ENCODE measurements at regions not wholly inside any gene's neighbourhood (a gene's known extent, or its start where the extent isn't known, plus 50 kb on each side); places are given as distances from the start of the nearest gene placed in this dataset.
"Not testable (repeated sequence)": the region's sequence is repeated elsewhere in the genome, so short reads cannot be mapped to it uniquely, and the experiment has no call there.

- DNase-seq = no peak
- in situ Hi-C loops (cut with HindIII; ENCODE audit: low pct_ligation_motif_present, low pct_unique_long_range_greater_than_20kb, low sequenced_read_pairs) = no loop called here
Measured at GRCh38 chr17:16888413-16889087, 83.4 kb downstream of the TNFRSF13B start.

- no peak for DNase-seq
- in situ Hi-C loops (cut with HindIII; ENCODE audit: low pct_ligation_motif_present, low pct_unique_long_range_greater_than_20kb, low sequenced_read_pairs) = no loop called here
Measured at GRCh38 chr17:16887523-16888095, 84.3 kb downstream of the TNFRSF13B start.

- no peak for DNase-seq
Measured at GRCh38 chr17:16886655-16887322, 85.1 kb downstream of the TNFRSF13B start.

GRCh38 chr17:16885204-16885603, 86.7 kb downstream of the TNFRSF13B start:
- in situ Hi-C loops (cut with HindIII; ENCODE audit: low pct_ligation_motif_present, low pct_unique_long_range_greater_than_20kb, low sequenced_read_pairs); DNase-seq: not testable (repeated sequence)

More at GRCh38 chr17:16886655-16887322, 85.1 kb downstream of the TNFRSF13B start:
- in situ Hi-C loops (cut with HindIII; ENCODE audit: low pct_ligation_motif_present, low pct_unique_long_range_greater_than_20kb, low sequenced_read_pairs) = no loop called here

GRCh38 chr17:16882926-16883265, 89.0 kb downstream of the TNFRSF13B start:
- DNase-seq; in situ Hi-C loops (cut with HindIII; ENCODE audit: low pct_ligation_motif_present, low pct_unique_long_range_greater_than_20kb, low sequenced_read_pairs): not testable (repeated sequence)

- no peak for DNase-seq
- in situ Hi-C loops (cut with HindIII; ENCODE audit: low pct_ligation_motif_present, low pct_unique_long_range_greater_than_20kb, low sequenced_read_pairs) = no loop called here
Measured at GRCh38 chr17:16882243-16882925, 89.5 kb downstream of the TNFRSF13B start.

GRCh38 chr17:16881239-16881924, 90.5 kb downstream of the TNFRSF13B start:
- no peak for DNase-seq
- in situ Hi-C loops (cut with HindIII; ENCODE audit: low pct_ligation_motif_present, low pct_unique_long_range_greater_than_20kb, low sequenced_read_pairs) = no loop called here

- no peak for DNase-seq
- in situ Hi-C loops (cut with HindIII; ENCODE audit: low pct_ligation_motif_present, low pct_unique_long_range_greater_than_20kb, low sequenced_read_pairs) = no loop called here
Measured at GRCh38 chr17:16880843-16881230, 91.1 kb downstream of the TNFRSF13B start.

GRCh38 chr17:16880121-16880842, 91.6 kb downstream of the TNFRSF13B start:
- DNase-seq = no peak
- in situ Hi-C loops (cut with HindIII; ENCODE audit: low pct_ligation_motif_present, low pct_unique_long_range_greater_than_20kb, low sequenced_read_pairs) = no loop called here

- DNase-seq = no peak
- in situ Hi-C loops (cut with HindIII; ENCODE audit: low pct_ligation_motif_present, low pct_unique_long_range_greater_than_20kb, low sequenced_read_pairs) = no loop called here
Measured at GRCh38 chr17:16879686-16880085, 92.2 kb downstream of the TNFRSF13B start.

GRCh38 chr17:16878606-16879005, 93.3 kb downstream of the TNFRSF13B start:
- in situ Hi-C loops (cut with HindIII; ENCODE audit: low pct_ligation_motif_present, low pct_unique_long_range_greater_than_20kb, low sequenced_read_pairs) = no loop called here
- no peak for DNase-seq

GRCh38 chr17:16878084-16878483, 93.8 kb downstream of the TNFRSF13B start:
- no peak for DNase-seq
- in situ Hi-C loops (cut with HindIII; ENCODE audit: low pct_ligation_motif_present, low pct_unique_long_range_greater_than_20kb, low sequenced_read_pairs) = no loop called here

- in situ Hi-C loops (cut with HindIII; ENCODE audit: low pct_ligation_motif_present, low pct_unique_long_range_greater_than_20kb, low sequenced_read_pairs) = no loop called here
- no peak for DNase-seq
Measured at GRCh38 chr17:16877099-16877498, 94.8 kb downstream of the TNFRSF13B start.

GRCh38 chr17:16875662-16876061, 96.3 kb downstream of the TNFRSF13B start:
- no peak for DNase-seq
- in situ Hi-C loops (cut with HindIII; ENCODE audit: low pct_ligation_motif_present, low pct_unique_long_range_greater_than_20kb, low sequenced_read_pairs) = no loop called here

- in situ Hi-C loops (cut with HindIII; ENCODE audit: low pct_ligation_motif_present, low pct_unique_long_range_greater_than_20kb, low sequenced_read_pairs) = not testable (repeated sequence)
Measured at GRCh38 chr17:16874216-16874615, 97.7 kb downstream of the TNFRSF13B start.

GRCh38 chr17:16873174-16874035, 98.5 kb downstream of the TNFRSF13B start:
- in situ Hi-C loops (cut with HindIII; ENCODE audit: low pct_ligation_motif_present, low pct_unique_long_range_greater_than_20kb, low sequenced_read_pairs) = no loop called here
- peak; percentile 51 for DNase-seq

More at GRCh38 chr17:16874216-16874615, 97.7 kb downstream of the TNFRSF13B start:
- not testable (repeated sequence) for DNase-seq

Measured in ACHN (cell line).